ENCODE measurements at regions not wholly inside any gene's neighbourhood (a gene's known extent, or its start where the extent isn't known, plus 50 kb on each side); places are given as distances from the start of the nearest gene placed in this dataset.

DNA sequence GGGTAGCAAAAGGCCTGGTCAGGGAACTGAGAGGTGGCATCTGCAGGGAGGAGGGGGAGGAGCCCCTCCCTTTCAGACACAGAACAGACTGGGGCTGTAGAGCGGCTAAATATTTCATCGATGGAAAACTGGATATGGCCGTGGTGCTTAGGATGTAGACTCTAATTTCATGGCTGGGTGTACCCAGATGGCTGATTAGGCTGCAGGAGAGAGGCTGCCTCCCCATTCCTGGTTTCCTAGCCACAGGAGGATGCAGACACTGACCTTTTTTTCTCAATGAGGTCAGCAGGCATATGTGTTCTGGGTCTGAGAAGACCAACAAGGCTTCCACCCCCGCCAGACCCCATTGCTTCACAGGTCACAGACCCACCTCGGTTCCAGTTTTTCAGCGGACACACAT lies 58.1 kb upstream of the CALM2 start:
- BruUV-seq (replicated peaks) = no TSS peak
- TF ChIP-seq, protein P1, sequence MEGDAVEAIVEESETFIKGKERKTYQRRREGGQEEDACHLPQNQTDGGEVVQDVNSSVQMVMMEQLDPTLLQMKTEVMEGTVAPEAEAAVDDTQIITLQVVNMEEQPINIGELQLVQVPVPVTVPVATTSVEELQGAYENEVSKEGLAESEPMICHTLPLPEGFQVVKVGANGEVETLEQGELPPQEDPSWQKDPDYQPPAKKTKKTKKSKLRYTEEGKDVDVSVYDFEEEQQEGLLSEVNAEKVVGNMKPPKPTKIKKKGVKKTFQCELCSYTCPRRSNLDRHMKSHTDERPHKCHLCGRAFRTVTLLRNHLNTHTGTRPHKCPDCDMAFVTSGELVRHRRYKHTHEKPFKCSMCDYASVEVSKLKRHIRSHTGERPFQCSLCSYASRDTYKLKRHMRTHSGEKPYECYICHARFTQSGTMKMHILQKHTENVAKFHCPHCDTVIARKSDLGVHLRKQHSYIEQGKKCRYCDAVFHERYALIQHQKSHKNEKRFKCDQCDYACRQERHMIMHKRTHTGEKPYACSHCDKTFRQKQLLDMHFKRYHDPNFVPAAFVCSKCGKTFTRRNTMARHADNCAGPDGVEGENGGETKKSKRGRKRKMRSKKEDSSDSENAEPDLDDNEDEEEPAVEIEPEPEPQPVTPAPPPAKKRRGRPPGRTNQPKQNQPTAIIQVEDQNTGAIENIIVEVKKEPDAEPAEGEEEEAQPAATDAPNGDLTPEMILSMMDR (IDR thresholded peaks at IDR 0.05) = no peak
- TF ChIP-seq, protein P2, sequence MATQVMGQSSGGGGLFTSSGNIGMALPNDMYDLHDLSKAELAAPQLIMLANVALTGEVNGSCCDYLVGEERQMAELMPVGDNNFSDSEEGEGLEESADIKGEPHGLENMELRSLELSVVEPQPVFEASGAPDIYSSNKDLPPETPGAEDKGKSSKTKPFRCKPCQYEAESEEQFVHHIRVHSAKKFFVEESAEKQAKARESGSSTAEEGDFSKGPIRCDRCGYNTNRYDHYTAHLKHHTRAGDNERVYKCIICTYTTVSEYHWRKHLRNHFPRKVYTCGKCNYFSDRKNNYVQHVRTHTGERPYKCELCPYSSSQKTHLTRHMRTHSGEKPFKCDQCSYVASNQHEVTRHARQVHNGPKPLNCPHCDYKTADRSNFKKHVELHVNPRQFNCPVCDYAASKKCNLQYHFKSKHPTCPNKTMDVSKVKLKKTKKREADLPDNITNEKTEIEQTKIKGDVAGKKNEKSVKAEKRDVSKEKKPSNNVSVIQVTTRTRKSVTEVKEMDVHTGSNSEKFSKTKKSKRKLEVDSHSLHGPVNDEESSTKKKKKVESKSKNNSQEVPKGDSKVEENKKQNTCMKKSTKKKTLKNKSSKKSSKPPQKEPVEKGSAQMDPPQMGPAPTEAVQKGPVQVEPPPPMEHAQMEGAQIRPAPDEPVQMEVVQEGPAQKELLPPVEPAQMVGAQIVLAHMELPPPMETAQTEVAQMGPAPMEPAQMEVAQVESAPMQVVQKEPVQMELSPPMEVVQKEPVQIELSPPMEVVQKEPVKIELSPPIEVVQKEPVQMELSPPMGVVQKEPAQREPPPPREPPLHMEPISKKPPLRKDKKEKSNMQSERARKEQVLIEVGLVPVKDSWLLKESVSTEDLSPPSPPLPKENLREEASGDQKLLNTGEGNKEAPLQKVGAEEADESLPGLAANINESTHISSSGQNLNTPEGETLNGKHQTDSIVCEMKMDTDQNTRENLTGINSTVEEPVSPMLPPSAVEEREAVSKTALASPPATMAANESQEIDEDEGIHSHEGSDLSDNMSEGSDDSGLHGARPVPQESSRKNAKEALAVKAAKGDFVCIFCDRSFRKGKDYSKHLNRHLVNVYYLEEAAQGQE (IDR thresholded peaks at IDR 0.05; ENCODE audit: insufficient read depth in 1 of 2, low read depth in 2 of 2, low read length in 1 of 2) = no peak
- no peak for TF ChIP-seq POLR2AphosphoS5 (IDR thresholded peaks at IDR 0.05; ENCODE audit: low read depth, low read length)
- no peak for TF ChIP-seq TCF7L2 (IDR thresholded peaks at IDR 0.05; ENCODE audit: low read depth, low read length)
- no peak for TF ChIP-seq SIN3A (IDR thresholded peaks at IDR 0.05; ENCODE audit: borderline replicate concordance, insufficient read depth, low read depth, low read length)
- intact Hi-C loops (cut with micrococcal nuclease; ENCODE audit: unreplicated experiment) = no loop called here
- peaks cover 15% of the 10 kb centered on the region for H3K4me1 ChIP-seq (ENCODE audit: control insufficient read depth, insufficient read depth, low read length)
- H3K27ac ChIP-seq (ENCODE audit: low read length) = no peak overlapping the region; the same call in 1 of the 2 replicates
- ChIA-PET CTCF (no interaction called here), POLR2A (no interaction called here)
- in situ Hi-C loops (cut with HindIII; ENCODE audit: low pct_unique_long_range_greater_than_20kb, low sequenced_read_pairs) = no loop called here
- ATAC-seq = no peak
- H3K4me3 ChIP-seq (ENCODE audit: low read depth in 2 of 2, low read length in 2 of 2) = no peak overlapping the region
- no peaks in the 10 kb centered on the region for H3K36me3 ChIP-seq (ENCODE audit: control insufficient read depth, insufficient read depth, low read length)
- no peaks in the 10 kb centered on the region for H3K27me3 ChIP-seq (ENCODE audit: control insufficient read depth, insufficient read depth, low read length)
- no peak for DNase-seq (ENCODE audit: low read depth, low spot score)
- no peaks in the 10 kb centered on the region for H3K9me3 ChIP-seq (ENCODE audit: control insufficient read depth, insufficient read depth, low read depth, low read length)

DNA sequence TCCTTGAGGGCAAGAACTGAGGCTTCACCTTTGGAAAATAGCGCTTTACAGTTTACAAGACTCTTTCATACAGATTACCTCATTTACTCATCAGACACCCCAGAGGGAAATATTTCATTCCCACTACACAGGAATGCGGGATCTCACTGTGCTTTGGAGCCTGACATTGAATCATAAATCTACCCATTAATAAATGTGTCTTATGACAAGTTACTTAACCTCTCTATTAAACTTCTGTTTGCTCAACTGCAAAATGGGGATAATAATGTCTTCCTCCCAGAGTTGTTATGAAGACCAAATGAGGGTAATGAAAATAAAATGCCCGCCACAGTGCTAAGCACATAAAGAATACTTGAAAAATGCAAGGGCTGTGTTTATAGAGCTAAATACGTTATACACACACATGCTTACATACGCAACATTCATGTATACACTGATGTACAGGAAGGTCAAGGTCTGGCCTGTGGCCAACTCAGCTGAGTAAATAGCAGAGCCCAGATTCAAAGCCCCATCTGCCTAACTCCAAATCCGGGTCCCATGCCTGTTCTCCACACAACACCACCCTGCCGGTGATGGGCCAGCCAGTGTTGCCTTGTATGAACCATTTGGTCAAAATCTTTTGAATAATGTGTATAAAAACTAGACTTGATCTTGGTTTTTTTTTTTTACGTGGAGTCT lies 56.6 kb upstream of the CALM2 start:
- BruUV-seq (replicated peaks) = no TSS peak
- CTCF ChIA-PET = no interaction called here
- DNase-seq (ENCODE audit: low read depth, low spot score) (no peak), ATAC-seq (no peak)
- POLR2A ChIA-PET = no interaction called here
- TF ChIP-seq, protein P1 (IDR thresholded peaks at IDR 0.05) = no peak
- TF ChIP-seq SIN3A (IDR thresholded peaks at IDR 0.05; ENCODE audit: borderline replicate concordance, insufficient read depth, low read depth, low read length) (no peak), POLR2AphosphoS5 (IDR thresholded peaks at IDR 0.05; ENCODE audit: low read depth, low read length) (no peak), TCF7L2 (IDR thresholded peaks at IDR 0.05; ENCODE audit: low read depth, low read length) (no peak)
- TF ChIP-seq, protein P2 (IDR thresholded peaks at IDR 0.05; ENCODE audit: insufficient read depth in 1 of 2, low read depth in 2 of 2, low read length in 1 of 2) = no peak
- intact Hi-C loops (cut with micrococcal nuclease; ENCODE audit: unreplicated experiment) (no loop called here), in situ Hi-C loops (cut with HindIII; ENCODE audit: low pct_unique_long_range_greater_than_20kb, low sequenced_read_pairs) (no loop called here)
- no peaks in the 10 kb centered on the region for H3K36me3 ChIP-seq (ENCODE audit: control insufficient read depth, insufficient read depth, low read length)
- H3K4me3 ChIP-seq (ENCODE audit: low read depth in 2 of 2, low read length in 2 of 2) = no peak overlapping the region
- no peaks in the 10 kb centered on the region for H3K27me3 ChIP-seq (ENCODE audit: control insufficient read depth, insufficient read depth, low read length)
- H3K9me3 ChIP-seq (ENCODE audit: control insufficient read depth, insufficient read depth, low read depth, low read length) = no peaks in the 10 kb centered on the region
- H3K4me1 ChIP-seq (ENCODE audit: control insufficient read depth, insufficient read depth, low read length) = peaks cover 9% of the 10 kb centered on the region; the same call in 1 of the 2 replicates
- peak overlapping the region; percentile 55; the same call in 1 of the 2 replicates for H3K27ac ChIP-seq (ENCODE audit: low read length)

Data from Panc1 (cell line).